22Rv1 (cell line): ENCODE measurements at regions not wholly inside any gene's neighbourhood (a gene's known extent, or its start where the extent isn't known, plus 50 kb on each side); places are given as distances from the start of the nearest gene placed in this dataset.

ENCODE experiments used
- H3K27ac ChIP-seq: fragments of 450-650 bp; 2 replicates; pipeline ENCODE4 v1.5.1; 2017
- ZFX ChIP-seq: fragments of 450-650 bp; IDR thresholded peaks from 2 replicates; pipeline ENCODE4 v1.6.1; 2017; ENCODE audit warnings: antibody characterized with exemption, borderline replicate concordance
- TF ChIP-seq, protein P1 (sequence below): fragments of 450-650 bp; IDR thresholded peaks from 2 replicates; pipeline ENCODE4 v1.5.1; 2017; ENCODE audit warnings: mild to moderate bottlenecking

DNA sequence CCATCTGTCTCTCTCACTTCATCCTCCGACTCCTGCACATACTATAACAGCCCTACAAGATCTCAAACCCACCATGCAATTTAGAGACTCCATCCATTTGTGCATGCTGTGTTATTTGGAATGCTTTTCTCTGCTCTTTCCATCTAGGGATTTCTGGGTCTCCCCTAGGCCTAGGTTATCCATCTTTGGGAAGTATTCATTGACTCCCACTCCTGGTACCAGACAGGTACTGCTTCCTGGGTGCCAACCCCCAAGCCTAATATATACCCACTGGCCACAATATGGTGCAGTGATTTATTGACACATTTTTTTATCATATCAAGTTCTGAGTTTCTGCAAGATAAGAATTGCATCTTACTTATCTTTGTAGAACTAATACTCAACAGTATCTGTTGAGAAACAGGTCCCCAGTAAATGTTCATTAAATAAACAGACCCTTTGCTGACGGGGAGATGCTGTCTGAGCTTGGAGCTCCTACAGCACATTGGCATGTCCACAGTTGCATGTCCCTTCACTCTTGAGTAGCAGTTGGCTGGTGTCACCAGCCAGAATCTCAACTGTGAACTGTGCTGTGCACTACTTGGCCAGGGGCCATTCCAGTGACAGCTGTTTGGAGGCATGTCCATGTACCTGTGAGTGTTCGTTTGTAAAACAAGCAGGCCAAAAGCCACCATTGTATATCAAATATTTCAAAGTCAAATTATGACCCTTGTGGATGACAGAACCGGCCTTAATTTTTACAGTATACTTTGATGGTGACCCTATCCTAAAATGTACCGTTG is 223.3 kb upstream of the NFE2L3 start:
- H3K27ac ChIP-seq = no peak overlapping the region
- TF ChIP-seq ZFX = no peak
- TF ChIP-seq, protein P1, sequence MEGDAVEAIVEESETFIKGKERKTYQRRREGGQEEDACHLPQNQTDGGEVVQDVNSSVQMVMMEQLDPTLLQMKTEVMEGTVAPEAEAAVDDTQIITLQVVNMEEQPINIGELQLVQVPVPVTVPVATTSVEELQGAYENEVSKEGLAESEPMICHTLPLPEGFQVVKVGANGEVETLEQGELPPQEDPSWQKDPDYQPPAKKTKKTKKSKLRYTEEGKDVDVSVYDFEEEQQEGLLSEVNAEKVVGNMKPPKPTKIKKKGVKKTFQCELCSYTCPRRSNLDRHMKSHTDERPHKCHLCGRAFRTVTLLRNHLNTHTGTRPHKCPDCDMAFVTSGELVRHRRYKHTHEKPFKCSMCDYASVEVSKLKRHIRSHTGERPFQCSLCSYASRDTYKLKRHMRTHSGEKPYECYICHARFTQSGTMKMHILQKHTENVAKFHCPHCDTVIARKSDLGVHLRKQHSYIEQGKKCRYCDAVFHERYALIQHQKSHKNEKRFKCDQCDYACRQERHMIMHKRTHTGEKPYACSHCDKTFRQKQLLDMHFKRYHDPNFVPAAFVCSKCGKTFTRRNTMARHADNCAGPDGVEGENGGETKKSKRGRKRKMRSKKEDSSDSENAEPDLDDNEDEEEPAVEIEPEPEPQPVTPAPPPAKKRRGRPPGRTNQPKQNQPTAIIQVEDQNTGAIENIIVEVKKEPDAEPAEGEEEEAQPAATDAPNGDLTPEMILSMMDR = no peak

DNA sequence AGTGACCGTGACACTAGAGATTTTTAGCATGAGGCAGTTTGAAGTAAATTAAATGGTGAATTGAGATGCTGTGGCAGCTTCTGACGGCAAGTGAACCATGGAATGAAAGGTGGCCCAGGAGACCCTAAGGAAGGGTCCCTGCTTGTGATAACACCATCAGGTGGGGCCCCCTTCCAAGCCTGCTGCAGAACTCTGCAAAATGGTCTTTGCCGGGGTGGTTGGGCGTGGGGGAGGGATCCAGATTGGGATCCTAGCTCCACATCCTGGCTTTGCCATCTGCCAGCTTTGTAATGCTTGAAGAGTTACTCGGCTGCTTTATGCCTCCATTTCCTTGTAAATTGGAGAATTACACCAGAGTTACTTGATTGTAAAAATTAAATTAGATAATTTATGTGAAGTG is 222.6 kb upstream of the NFE2L3 start:
- no peak overlapping the region for H3K27ac ChIP-seq
- TF ChIP-seq ZFX = no peak
- TF ChIP-seq, protein P1 = no peak

DNA sequence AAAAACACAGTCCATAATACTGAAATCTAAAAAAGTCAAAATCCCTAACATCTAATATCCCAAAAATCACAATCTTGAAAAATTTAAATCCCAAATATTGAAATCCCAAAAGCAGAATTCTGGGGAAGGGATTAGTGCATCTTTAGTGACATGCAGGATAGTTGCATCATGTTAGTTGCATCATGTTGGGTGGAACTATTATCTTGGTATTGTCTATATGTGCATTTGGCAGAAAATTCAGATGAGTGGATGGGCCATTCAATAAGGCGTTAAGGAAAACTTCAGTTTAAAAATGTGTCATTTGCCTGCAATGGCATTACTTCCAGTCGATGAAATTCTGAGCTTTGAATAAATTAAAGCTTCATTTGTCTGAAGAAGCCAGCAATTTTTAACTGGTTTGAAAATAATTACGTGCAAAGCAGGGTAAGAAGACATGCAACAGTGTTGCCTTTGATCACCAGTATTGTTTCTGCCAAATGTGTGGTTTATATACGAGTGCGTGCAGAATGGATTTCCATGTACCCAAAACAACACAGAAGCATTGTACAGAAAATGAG is 221.4 kb upstream of the NFE2L3 start:
- H3K27ac ChIP-seq = no peak overlapping the region
- no peak for TF ChIP-seq ZFX
- TF ChIP-seq, protein P1 = no peak

DNA sequence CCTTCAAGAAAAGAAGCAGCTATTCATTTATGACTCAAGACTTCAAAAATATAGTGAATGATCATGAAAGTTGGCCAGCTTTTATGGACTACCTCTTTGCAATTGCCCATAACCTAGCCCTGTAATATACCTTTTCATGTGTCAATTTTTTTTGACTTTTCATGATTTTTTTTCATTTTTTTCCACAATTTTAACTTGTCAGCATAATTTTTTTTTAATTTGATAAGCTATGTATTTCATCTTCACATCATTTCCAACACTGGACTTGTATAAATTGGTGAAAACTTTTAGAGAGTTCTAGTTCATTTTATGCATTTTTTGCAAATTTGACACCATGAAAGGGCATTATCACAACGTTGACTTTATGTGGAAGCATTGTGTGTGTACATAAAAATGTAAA is 220.8 kb upstream of the NFE2L3 start:
- TF ChIP-seq, protein P1 = no peak
- no peak for TF ChIP-seq ZFX
- H3K27ac ChIP-seq = no peak overlapping the region

DNA sequence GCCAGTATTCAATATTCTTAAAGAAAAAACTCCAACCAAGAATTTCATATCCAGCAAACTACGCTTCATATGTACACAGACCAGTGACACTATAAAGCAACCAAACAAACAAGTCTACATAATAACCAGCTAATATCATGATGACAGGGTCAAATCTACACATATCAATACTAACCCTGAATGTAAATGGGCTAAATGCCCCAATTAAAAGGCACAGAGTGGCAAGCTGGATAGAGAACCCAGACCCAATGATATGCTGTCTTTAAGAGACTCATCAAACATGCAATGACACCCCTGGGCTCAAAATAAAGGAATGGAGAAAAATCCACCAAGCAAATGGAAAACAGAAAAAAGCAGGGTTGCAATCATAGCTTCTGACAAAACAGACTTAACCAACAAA is 218.1 kb upstream of the NFE2L3 start:
- TF ChIP-seq, protein P1 = no peak
- no peak for TF ChIP-seq ZFX
- H3K27ac ChIP-seq = no peak overlapping the region

- TF ChIP-seq, protein P1 = no peak
- TF ChIP-seq ZFX = no peak
- peak overlapping the region; percentile 34 for H3K27ac ChIP-seq
These were observed 211.7 kb upstream of the NFE2L3 start for GRCh38 chr7:25940086-25940906.
